ENCODE measurements at regions not wholly inside any gene's neighbourhood (a gene's known extent, or its start where the extent isn't known, plus 50 kb on each side); places are given as distances from the start of the nearest gene placed in this dataset.
A peak's percentile ranks its signal among the peaks of the same experiment; 100 is the strongest.

DNA sequence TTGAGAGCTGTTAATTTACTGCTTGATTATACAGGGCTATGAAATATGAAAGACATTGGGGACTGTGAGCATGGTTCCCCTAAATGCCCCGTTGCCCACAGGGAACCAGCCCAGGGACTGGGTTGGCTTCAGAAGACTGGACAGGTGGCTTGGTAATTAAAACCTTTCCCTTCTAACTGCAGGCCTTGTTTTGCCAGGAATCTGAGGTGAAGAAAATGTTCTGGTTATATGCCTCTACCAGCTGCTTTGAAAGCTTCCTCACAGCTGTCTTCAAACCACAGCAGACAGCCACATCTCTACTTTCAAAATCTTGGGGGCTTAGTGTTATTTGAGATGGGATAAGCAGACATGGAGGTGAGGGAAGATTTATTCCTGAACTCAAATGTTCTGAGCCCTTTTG lies 153.3 kb upstream of the SPRY4 start:
- Mint-ChIP-seq H3K27ac (no peak overlapping the region), H3K4me3 (no peak overlapping the region), H3K4me1 (ENCODE audit: low read depth) (no peaks in the 10 kb centered on the region), H3K27me3 (ENCODE audit: low read depth) (peaks cover 7% of the 10 kb centered on the region), H3K9me3 (peaks cover 10% of the 10 kb centered on the region), H3K36me3 (ENCODE audit: low read depth) (no peaks in the 10 kb centered on the region)
- no peak for DNase-seq (ENCODE audit: low spot score)

DNA sequence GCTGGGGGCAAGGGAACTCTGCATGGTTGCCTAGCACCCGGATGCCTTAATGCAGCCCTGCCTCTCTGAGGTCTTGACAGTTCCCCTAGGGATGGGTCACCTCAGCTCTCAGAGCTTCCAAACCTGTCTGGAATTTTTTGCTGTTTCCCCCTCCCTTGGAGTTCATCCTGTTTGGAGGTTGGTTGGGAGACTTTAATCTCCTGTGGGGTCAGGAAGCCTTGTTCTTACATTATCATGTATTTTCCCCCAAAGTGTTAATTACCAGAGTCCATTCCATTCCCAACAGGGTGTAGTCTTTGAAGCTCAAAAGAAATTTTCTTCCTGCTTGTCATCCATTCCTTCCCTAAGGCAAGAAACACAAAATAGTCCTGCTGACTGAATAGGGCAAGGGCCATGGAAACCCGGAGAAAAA lies 150.3 kb upstream of the SPRY4 start:
- peaks cover 7% of the 10 kb centered on the region for H3K27me3 Mint-ChIP-seq (ENCODE audit: low read depth)
- H3K27ac Mint-ChIP-seq = no peak overlapping the region
- H3K4me1 Mint-ChIP-seq (ENCODE audit: low read depth) = peaks cover 6% of the 10 kb centered on the region
- H3K4me3 Mint-ChIP-seq = no peak overlapping the region
- no peak for DNase-seq (ENCODE audit: low spot score)
- peaks cover 10% of the 10 kb centered on the region for H3K9me3 Mint-ChIP-seq
- H3K36me3 Mint-ChIP-seq (ENCODE audit: low read depth) = no peaks in the 10 kb centered on the region

DNA sequence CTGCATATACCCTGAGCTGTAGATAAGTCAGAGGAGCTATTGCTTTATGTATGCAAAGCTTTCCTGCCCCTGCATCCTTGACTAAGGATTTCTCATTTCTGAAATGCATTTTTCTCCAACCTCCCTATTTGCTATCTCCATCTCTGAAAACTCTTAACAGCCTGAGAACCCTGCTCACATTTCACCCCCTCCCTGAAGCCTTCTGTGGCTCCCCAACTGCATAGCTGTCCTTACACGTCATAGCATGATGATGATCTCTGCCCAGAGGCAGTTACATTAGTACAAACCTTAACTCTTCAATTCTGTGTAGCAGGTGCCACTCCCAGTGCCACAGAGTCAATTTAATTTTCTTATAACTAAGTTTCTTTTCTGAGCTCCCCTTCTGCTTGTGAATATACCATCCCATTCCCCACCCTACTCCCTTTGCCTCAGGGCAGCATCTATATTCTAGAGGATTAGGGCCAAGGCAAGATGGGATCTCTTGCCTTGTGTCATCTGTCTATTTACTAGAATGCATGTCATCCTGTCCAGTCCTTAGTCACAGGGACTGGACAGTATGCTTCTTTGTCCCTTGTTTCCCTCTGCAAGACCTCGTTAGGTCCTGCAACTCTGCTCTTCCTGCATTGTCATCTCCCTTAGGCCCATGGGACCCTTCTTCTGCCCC lies 149.7 kb upstream of the SPRY4 start:
- DNase-seq (ENCODE audit: low spot score) = no peak
- H3K9me3 Mint-ChIP-seq = peaks cover 10% of the 10 kb centered on the region
- H3K27me3 Mint-ChIP-seq (ENCODE audit: low read depth) = peaks cover 5% of the 10 kb centered on the region
- no peaks in the 10 kb centered on the region for H3K36me3 Mint-ChIP-seq (ENCODE audit: low read depth)
- H3K4me1 Mint-ChIP-seq (ENCODE audit: low read depth) = peaks cover 6% of the 10 kb centered on the region
- no peak overlapping the region for H3K27ac Mint-ChIP-seq
- no peak overlapping the region for H3K4me3 Mint-ChIP-seq

- Mint-ChIP-seq H3K9me3 (no peaks in the 10 kb centered on the region), H3K4me1 (ENCODE audit: low read depth) (peaks cover 6% of the 10 kb centered on the region), H3K36me3 (ENCODE audit: low read depth) (no peaks in the 10 kb centered on the region), H3K27me3 (ENCODE audit: low read depth) (peaks cover 5% of the 10 kb centered on the region), H3K4me3 (no peak overlapping the region), H3K27ac (no peak overlapping the region)
- no peak for DNase-seq (ENCODE audit: low spot score)
Observed at GRCh38 chr5:142473038-142473437, 148.2 kb upstream of the SPRY4 start.

GRCh38 chr5:142472306-142472951 lies 147.6 kb upstream of the SPRY4 start:
- H3K27me3 Mint-ChIP-seq (ENCODE audit: low read depth) = peaks cover 5% of the 10 kb centered on the region
- no peaks in the 10 kb centered on the region for H3K9me3 Mint-ChIP-seq
- no peaks in the 10 kb centered on the region for H3K36me3 Mint-ChIP-seq (ENCODE audit: low read depth)
- H3K27ac Mint-ChIP-seq = peak overlapping the region; percentile 76
- H3K4me1 Mint-ChIP-seq (ENCODE audit: low read depth) = peaks cover 6% of the 10 kb centered on the region
- DNase-seq (ENCODE audit: low spot score) = peak; percentile 46
- H3K4me3 Mint-ChIP-seq = no peak overlapping the region

DNA sequence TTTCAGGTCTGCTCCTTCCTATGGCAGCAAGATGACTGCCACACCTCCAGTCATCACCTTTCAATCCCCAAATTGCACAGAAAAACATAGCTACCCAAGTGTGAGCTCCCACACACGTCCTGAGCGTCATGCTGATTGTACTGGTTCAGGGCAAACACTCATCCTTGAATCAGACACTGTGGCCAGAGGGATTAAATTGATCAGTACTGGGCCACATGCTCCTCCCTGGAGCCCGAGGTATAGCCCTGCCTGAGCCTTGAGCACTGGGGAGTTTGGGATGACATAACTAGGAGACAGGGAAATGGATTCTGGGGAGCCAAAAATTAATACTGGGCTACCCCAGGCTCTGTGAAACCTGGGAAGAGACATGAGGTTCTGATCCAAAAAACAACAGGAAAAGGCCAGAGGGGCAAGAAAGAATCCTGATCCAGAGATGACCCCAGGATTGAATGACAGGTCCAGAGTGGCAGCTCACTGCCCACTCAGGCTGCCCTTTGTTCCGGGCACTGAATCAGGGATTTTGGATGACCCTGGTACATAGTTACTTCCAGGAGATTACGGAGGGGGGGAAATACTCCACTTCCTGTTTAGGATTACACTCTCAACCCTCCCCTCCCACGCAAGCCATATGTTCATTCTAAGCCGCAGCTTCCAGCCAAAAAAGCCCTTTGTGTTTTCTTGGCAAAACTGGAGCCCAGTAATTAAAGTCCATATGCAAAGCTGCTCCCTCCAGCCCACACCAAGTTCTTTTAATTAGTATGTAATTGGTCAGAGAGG lies 141.6 kb upstream of the SPRY4 start:
- no peaks in the 10 kb centered on the region for H3K9me3 Mint-ChIP-seq
- no peak overlapping the region for H3K27ac Mint-ChIP-seq
- no peaks in the 10 kb centered on the region for H3K36me3 Mint-ChIP-seq (ENCODE audit: low read depth)
- DNase-seq (ENCODE audit: low spot score) = no peak
- H3K4me3 Mint-ChIP-seq = no peak overlapping the region
- H3K27me3 Mint-ChIP-seq (ENCODE audit: low read depth) = no peaks in the 10 kb centered on the region
- no peaks in the 10 kb centered on the region for H3K4me1 Mint-ChIP-seq (ENCODE audit: low read depth)

GRCh38 chr5:142465476-142465875 lies 140.7 kb upstream of the SPRY4 start:
- Mint-ChIP-seq H3K27ac (no peak overlapping the region), H3K9me3 (no peaks in the 10 kb centered on the region), H3K36me3 (ENCODE audit: low read depth) (no peaks in the 10 kb centered on the region), H3K4me1 (ENCODE audit: low read depth) (no peaks in the 10 kb centered on the region), H3K4me3 (no peak overlapping the region), H3K27me3 (ENCODE audit: low read depth) (no peaks in the 10 kb centered on the region)
- no peak for DNase-seq (ENCODE audit: low spot score)

GRCh38 chr5:142463904-142464303 lies 139.1 kb upstream of the SPRY4 start:
- no peak overlapping the region for H3K27ac Mint-ChIP-seq
- no peaks in the 10 kb centered on the region for H3K27me3 Mint-ChIP-seq (ENCODE audit: low read depth)
- H3K4me1 Mint-ChIP-seq (ENCODE audit: low read depth) = no peaks in the 10 kb centered on the region
- H3K36me3 Mint-ChIP-seq (ENCODE audit: low read depth) = no peaks in the 10 kb centered on the region
- no peak overlapping the region for H3K4me3 Mint-ChIP-seq
- DNase-seq (ENCODE audit: low spot score) = no peak
- H3K9me3 Mint-ChIP-seq = no peaks in the 10 kb centered on the region

DNA sequence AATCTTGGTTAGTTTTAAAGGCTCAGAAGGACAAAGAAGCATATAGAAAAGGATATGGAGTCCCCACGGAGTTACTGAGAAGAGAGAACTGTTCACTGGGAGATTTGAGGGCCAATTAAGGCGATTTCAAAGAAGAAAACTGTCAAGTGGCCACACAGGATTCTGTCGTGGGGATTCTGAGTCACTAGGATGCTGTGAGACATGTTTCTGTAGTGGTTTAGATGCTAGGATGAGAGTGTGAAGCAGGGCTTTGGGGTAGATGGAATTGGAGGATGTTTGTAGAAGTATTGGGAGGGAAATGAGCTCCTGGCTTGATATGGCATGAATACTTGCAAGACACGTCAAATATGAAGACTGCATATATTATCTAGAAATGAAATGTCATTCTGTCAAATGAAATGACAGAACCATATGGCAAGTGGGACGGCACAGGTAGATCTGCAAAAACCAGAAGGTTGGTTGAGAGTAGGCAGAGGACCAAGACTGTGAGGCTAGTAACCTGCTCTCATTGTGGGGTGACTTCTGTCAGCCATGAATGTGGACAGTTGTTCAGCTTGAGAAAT lies 136.3 kb upstream of the SPRY4 start:
- Mint-ChIP-seq H3K9me3 (peaks cover 4% of the 10 kb centered on the region), H3K4me3 (no peak overlapping the region), H3K27me3 (ENCODE audit: low read depth) (peaks cover 5% of the 10 kb centered on the region), H3K4me1 (ENCODE audit: low read depth) (no peaks in the 10 kb centered on the region), H3K27ac (no peak overlapping the region), H3K36me3 (ENCODE audit: low read depth) (no peaks in the 10 kb centered on the region)
- DNase-seq (ENCODE audit: low spot score) = no peak

GRCh38 chr5:142459209-142459608 lies 134.4 kb upstream of the SPRY4 start:
- Mint-ChIP-seq H3K27ac (no peak overlapping the region), H3K9me3 (peaks cover 4% of the 10 kb centered on the region), H3K4me3 (no peak overlapping the region)

DNA sequence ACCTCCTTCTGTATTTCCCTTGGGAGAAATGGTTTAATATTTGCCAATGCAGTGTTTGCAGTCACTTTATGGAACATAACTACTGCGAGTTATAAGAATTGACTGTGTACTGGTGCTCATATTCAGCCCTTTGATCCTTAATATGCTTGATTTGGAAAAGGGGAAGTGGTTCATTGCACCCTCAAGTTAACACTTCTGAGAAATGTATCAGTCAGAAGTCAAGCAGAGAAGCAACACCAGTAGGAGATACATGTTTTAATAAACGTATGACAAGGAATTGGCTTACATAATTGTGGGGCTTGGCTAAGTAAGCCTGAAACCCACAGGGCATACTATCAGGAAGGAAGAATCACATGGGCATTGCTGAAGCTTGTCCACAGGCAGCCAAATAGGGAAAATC lies 131.0 kb upstream of the SPRY4 start:
- no peak for DNase-seq (ENCODE audit: low spot score)
- no peak overlapping the region for H3K4me3 Mint-ChIP-seq
- no peaks in the 10 kb centered on the region for H3K4me1 Mint-ChIP-seq (ENCODE audit: low read depth)
- peaks cover 13% of the 10 kb centered on the region for H3K27me3 Mint-ChIP-seq (ENCODE audit: low read depth)
- peaks cover 4% of the 10 kb centered on the region for H3K9me3 Mint-ChIP-seq
- H3K36me3 Mint-ChIP-seq (ENCODE audit: low read depth) = peaks cover 1% of the 10 kb centered on the region
- no peak overlapping the region for H3K27ac Mint-ChIP-seq

More at GRCh38 chr5:142459209-142459608, 134.4 kb upstream of the SPRY4 start:
- Mint-ChIP-seq H3K4me1 (ENCODE audit: low read depth) (no peaks in the 10 kb centered on the region), H3K27me3 (ENCODE audit: low read depth) (peaks cover 7% of the 10 kb centered on the region), H3K36me3 (ENCODE audit: low read depth) (no peaks in the 10 kb centered on the region)
- no peak for DNase-seq (ENCODE audit: low spot score)

DNA sequence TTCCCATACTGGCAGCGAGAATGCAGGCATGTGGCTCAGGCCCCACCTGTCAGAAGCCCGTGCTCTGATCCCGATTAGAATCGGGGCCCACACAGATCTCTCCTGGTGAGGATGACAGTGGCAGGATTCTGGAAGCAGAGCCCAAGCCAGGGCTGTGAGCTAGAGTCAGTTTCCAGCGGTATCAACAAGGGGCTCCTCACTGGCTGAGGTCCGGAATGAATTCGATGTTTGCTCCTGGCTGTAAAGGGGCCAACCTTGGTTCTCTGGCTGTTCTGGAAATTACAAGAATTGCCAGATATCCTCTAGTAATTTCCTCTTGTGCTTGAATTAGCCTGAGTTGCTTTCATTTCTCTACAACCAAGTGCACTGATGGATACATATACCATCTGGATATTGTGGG lies 129.1 kb upstream of the SPRY4 start:
- Mint-ChIP-seq H3K9me3 (peaks cover 4% of the 10 kb centered on the region), H3K36me3 (ENCODE audit: low read depth) (peaks cover 1% of the 10 kb centered on the region), H3K4me1 (ENCODE audit: low read depth) (no peaks in the 10 kb centered on the region), H3K27ac (no peak overlapping the region), H3K4me3 (no peak overlapping the region), H3K27me3 (ENCODE audit: low read depth) (peaks cover 22% of the 10 kb centered on the region)
- DNase-seq (ENCODE audit: low spot score) = no peak

DNA sequence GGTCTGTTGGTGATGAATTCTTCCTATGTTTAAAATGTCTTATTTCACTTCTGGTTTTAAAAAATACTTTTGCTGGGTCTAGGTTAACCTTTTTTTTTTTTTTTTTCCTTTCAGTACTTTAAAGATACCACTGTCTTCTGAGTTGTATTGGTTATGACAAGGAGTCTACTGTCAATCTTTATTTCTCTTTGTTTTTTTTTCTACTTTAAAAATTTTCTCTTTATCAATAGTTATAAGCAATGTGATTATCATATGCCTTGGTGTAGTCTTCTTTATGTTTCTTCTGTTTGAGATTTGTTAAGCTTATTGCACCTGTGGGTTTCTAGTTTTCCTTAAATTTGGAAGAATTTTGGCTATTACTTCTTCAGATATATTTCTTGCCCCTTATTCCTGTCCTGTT lies 125.6 kb upstream of the SPRY4 start:
- Mint-ChIP-seq H3K4me1 (ENCODE audit: low read depth) (peaks cover 2% of the 10 kb centered on the region), H3K4me3 (no peak overlapping the region), H3K27ac (no peak overlapping the region), H3K9me3 (peaks cover 10% of the 10 kb centered on the region), H3K27me3 (ENCODE audit: low read depth) (peaks cover 21% of the 10 kb centered on the region), H3K36me3 (ENCODE audit: low read depth) (peaks cover 1% of the 10 kb centered on the region)
- no peak for DNase-seq (ENCODE audit: low spot score)

DNA sequence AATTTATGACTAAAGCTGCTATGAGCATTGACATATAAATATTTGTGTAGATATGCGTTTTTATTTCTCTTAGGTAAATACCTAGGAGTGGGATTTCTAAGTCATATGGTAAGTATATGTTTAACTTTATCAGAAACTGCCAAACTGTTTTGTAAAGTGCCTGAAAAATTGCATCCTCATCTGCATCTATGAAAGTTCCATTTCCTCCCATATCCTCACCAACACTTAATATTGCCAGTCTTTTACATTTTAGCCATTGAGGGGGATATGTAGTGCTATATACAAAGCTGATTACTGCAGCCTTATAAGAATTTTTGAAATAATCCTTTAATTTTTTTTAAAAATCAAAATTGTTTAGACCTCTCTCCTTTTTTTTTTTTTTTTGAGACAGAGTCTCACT lies 123.1 kb upstream of the SPRY4 start:
- no peak for DNase-seq (ENCODE audit: low spot score)
- H3K27me3 Mint-ChIP-seq (ENCODE audit: low read depth) = peaks cover 18% of the 10 kb centered on the region
- peaks cover 1% of the 10 kb centered on the region for H3K36me3 Mint-ChIP-seq (ENCODE audit: low read depth)
- peaks cover 10% of the 10 kb centered on the region for H3K9me3 Mint-ChIP-seq
- H3K4me1 Mint-ChIP-seq (ENCODE audit: low read depth) = peaks cover 2% of the 10 kb centered on the region
- no peak overlapping the region for H3K27ac Mint-ChIP-seq
- H3K4me3 Mint-ChIP-seq = no peak overlapping the region

All from T-helper 2 cell treated with Interferon-gamma antibody and Interleukin-4, amounts not matched to agents 5 μg/mL and 100 μg/mL, for 36 hours (primary cell).